ENCODE measurements at regions not wholly inside any gene's neighbourhood (a gene's known extent, or its start where the extent isn't known, plus 50 kb on each side); places are given as distances from the start of the nearest gene placed in this dataset.

DNA sequence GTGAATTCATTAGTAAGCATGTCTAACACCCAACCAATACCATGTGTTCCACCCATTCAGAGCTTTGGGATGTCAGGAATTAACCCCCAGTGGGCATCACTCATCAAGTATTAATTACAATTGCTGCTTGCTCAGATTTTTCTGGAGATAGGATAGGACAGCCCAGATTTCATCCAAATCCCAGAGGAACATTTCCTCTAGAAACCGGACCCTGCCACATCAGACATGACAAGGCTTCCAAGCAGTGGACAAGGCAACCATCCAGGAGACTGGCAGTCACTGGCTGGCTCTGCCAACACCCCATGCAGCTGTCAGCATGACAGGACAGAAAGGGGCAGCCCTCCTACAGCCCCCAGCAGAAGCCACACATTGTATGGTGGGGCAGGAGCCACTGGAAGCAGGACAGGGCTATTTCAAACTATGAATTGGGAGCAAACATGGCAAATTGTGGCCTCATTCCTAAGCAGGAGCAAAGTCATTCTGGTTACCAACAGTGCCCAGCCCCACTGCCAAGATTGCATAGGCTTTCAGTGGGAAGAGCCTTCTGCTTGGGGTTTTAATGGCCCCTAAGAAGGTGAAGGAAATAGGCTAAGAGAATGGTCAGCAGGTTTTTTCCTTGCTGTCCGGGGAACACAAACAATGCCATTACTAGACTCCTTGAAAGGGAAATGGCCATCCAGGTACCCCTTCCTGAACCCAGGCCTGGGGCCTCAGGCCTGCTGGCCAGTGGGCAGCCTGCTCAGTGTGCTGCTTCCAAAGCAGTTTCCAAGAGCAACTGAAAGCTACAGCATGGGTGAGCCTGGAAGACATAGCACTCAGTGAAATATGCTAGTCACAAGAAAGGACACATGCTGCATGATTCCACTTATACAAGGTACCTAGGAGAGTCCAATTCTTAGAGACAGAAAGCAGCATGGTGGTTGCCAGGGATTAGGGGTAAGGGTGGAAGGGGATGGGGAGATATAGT is 294.7 kb upstream of the SLC30A5 start:
- TF ChIP-seq CTCF (IDR thresholded peaks at IDR 0.05; ENCODE audit: low read length) = no peak
- no peak for TF ChIP-seq EZH2 (IDR thresholded peaks at IDR 0.05; ENCODE audit: borderline replicate concordance, low read length)
